Gastroesophageal sphincter (tissue), 3 donors: ENCODE measurements at regions not wholly inside any gene's neighbourhood (a gene's known extent, or its start where the extent isn't known, plus 50 kb on each side); places are given as distances from the start of the nearest gene placed in this dataset.

ENCODE experiments used
- CTCF ChIP-seq, 4 experiments: fragments of 200-600 bp in 2 of 4; fragments of 450-650 bp in 2 of 4; sonication (generic) in 1 of 4; IDR thresholded peaks; one replicate each; pipeline ENCODE4 v1.5.1; 2017 to 2019; ENCODE audit warnings: antibody characterized with exemption in 4 of 4, mild to moderate bottlenecking in 2 of 4, moderate library complexity in 2 of 4
- POLR2A ChIP-seq, 2 donors: fragments of 450-650 bp; IDR thresholded peaks; one replicate each; pipeline ENCODE4 v1.6.1; 2017; ENCODE audit warnings: antibody characterized with exemption in 2 of 2, mild to moderate bottlenecking in 2 of 2, moderate library complexity in 1 of 2
- POLR2AphosphoS5 ChIP-seq: sonication (generic); formaldehyde crosslinking; IDR thresholded peaks from one replicate; pipeline ENCODE4 v1.6.1; 2017; ENCODE audit warnings: antibody characterized with exemption

GRCh38 chr1:185645686-185646085 lies 88.5 kb upstream of the HMCN1 start:
- no peak for TF ChIP-seq CTCF (IDR thresholded peaks at IDR 0.05)
- no peak for TF ChIP-seq POLR2AphosphoS5
- no peak for TF ChIP-seq POLR2A (IDR thresholded peaks at IDR 0.05)
